PC-3 (cell line): ENCODE measurements at regions not wholly inside any gene's neighbourhood (a gene's known extent, or its start where the extent isn't known, plus 50 kb on each side); places are given as distances from the start of the nearest gene placed in this dataset.

Experiments used
- ATAC-seq: fragments of 200-7000 bp; cut with Tn5 transposase; 2 replicates; pipeline ENCODE4 v1.9.1; 2020; ENCODE audit warnings: mild to moderate bottlenecking, moderate library complexity
- BruUV-seq: library from RNA; stranded (reverse); fragments of 400-500 nt; replicated peaks from 2 replicates; lab custom pipeline; 2021; lab: Mats Ljungman, UMichigan
- CTCF ChIA-PET: fragments of 300-600 bp; sonication (Branson Sonifier 250); formaldehyde crosslinking; loops from one replicate; lab custom pipeline; 2022; ENCODE audit warnings: antibody characterized with exemption; lab: Charles Lee
- POLR2A ChIA-PET: fragments of 300-600 bp; sonication (Branson Sonifier 250); formaldehyde crosslinking; loops from one replicate; lab custom pipeline; 2022; ENCODE audit warnings: antibody characterized with exemption; ENCODE audit not compliant: unreplicated experiment; lab: Charles Lee
- DNase-seq: peaks from one replicate; pipeline ENCODE4 v3.0.0-alpha.2; 2015
- H2AFZ ChIP-seq: fragments of 300-600 bp; sonication (generic); 2 replicates; pipeline ENCODE4 v1.6.0; 2016; ENCODE audit warnings: antibody characterized with exemption, low read length
- H3F3A ChIP-seq: fragments of 300-600 bp; sonication (generic); one replicate; pipeline ENCODE4 v1.6.0; 2017; ENCODE audit warnings: antibody characterized with exemption, low read length, control low read depth, mild to moderate bottlenecking; ENCODE audit not compliant: unreplicated experiment
- H3K27ac ChIP-seq: fragments of 300-600 bp; sonication (generic); 2 replicates; pipeline ENCODE4 v1.5.1; 2016; ENCODE audit warnings: mild to moderate bottlenecking, low read length
- H3K27me3 ChIP-seq: fragments of 300-600 bp; sonication (generic); 2 replicates; pipeline ENCODE4 v1.6.1; 2016; ENCODE audit warnings: low read length, mixed read lengths
- H3K36me3 ChIP-seq: fragments of 300-600 bp; sonication (generic); 2 replicates; pipeline ENCODE4 v1.6.1; 2016; ENCODE audit warnings: low read depth, mixed run types, low read length, mixed read lengths
- H3K4me1 ChIP-seq: fragments of 300-600 bp; sonication (generic); 2 replicates; pipeline ENCODE4 v1.5.1; 2016; ENCODE audit warnings: low read length; ENCODE audit not compliant: insufficient read depth
- H3K4me2 ChIP-seq: fragments of 300-600 bp; sonication (generic); 2 replicates; pipeline ENCODE4 v1.6.0; 2016; ENCODE audit warnings: low read length
- H3K4me3 ChIP-seq: fragments of 300-600 bp; sonication (generic); 2 replicates; pipeline ENCODE4 v1.5.1; 2016; ENCODE audit warnings: mild to moderate bottlenecking, low read length, mixed read lengths
- H3K79me2 ChIP-seq: fragments of 300-600 bp; sonication (generic); 2 replicates; pipeline ENCODE4 v1.6.1; 2017; ENCODE audit warnings: low read length, mixed read lengths
- H3K9ac ChIP-seq: fragments of 300-600 bp; sonication (generic); 2 replicates; pipeline ENCODE4 v1.6.0; 2016; ENCODE audit warnings: mild to moderate bottlenecking, low read length
- H3K9me2 ChIP-seq: fragments of 300-600 bp; sonication (generic); replicated peaks from 2 replicates; pipeline ENCODE4 v1.6.1; 2016; ENCODE audit warnings: mixed run types, low read length, mixed read lengths
- H3K9me3 ChIP-seq: fragments of 300-600 bp; sonication (generic); 2 replicates; pipeline ENCODE4 v1.6.1; 2016; ENCODE audit warnings: low read length, mixed read lengths
- H4K20me1 ChIP-seq: fragments of 300-600 bp; sonication (generic); 2 replicates; pipeline ENCODE4 v1.6.1; 2016; ENCODE audit warnings: low read length, mixed read lengths
- CTCF ChIP-seq: fragments of 300-600 bp; sonication (generic); conservative IDR thresholded peaks from 2 replicates; pipeline ENCODE4 v1.5.1; 2017; ENCODE audit warnings: antibody characterized with exemption, low read depth, mild to moderate bottlenecking, low read length
- EZH2 ChIP-seq: fragments of 300-600 bp; sonication (generic); IDR thresholded peaks from one replicate; pipeline ENCODE4 v1.6.1; 2017; ENCODE audit warnings: antibody characterized with exemption, mild to moderate bottlenecking, low read length; ENCODE audit not compliant: unreplicated experiment
- EZH2phosphoT487 ChIP-seq: fragments of 300-600 bp; sonication (generic); IDR thresholded peaks from 2 replicates; pipeline ENCODE4 v1.6.1; 2018; ENCODE audit warnings: mild to moderate bottlenecking, antibody characterized with exemption, low read length, borderline replicate concordance
- intact Hi-C: fragments of 100-400 bp; cut with micrococcal nuclease; formaldehyde crosslinking; loops from 2 replicates; pipeline ENCODE4 v1.9.0; 2023

GRCh38 chr3:80492162-80492561, 724.4 kb upstream of the ROBO1 start:
- no peaks in the 10 kb centered on the region for H3K27me3 ChIP-seq
- no peak overlapping the region for H3K27ac ChIP-seq
- no peaks in the 10 kb centered on the region for H3K4me1 ChIP-seq
- TF ChIP-seq CTCF: no peak
- no peak for TF ChIP-seq EZH2
- TF ChIP-seq EZH2phosphoT487: no peak
- no peaks in the 10 kb centered on the region for H3K9me3 ChIP-seq
- intact Hi-C loops: no loop called here
- no peaks in the 10 kb centered on the region for H4K20me1 ChIP-seq
- no TSS peak for BruUV-seq
- H3K9me2 ChIP-seq: 0 out of 2 replicates have a peak, but pooled peaks cover 4% of the 10 kb centered on the region
- H2AFZ ChIP-seq: no peak overlapping the region
- H3K4me3 ChIP-seq: no peak overlapping the region
- H3K79me2 ChIP-seq: no peaks in the 10 kb centered on the region
- H3K9ac ChIP-seq: no peak overlapping the region
- ChIA-PET POLR2A (no interaction called here), CTCF (no interaction called here)
- H3F3A ChIP-seq: no peaks in the 10 kb centered on the region
- H3K4me2 ChIP-seq: no peak overlapping the region
- ATAC-seq (peak; percentile 43), DNase-seq (peak; percentile 47)
- H3K36me3 ChIP-seq: no peaks in the 10 kb centered on the region

GRCh38 chr3:80472961-80473360, 705.2 kb upstream of the ROBO1 start:
- no peaks in the 10 kb centered on the region for H3K36me3 ChIP-seq
- BruUV-seq: no TSS peak
- DNase-seq (no peak), ATAC-seq (no peak)
- POLR2A ChIA-PET: no interaction called here
- no peak overlapping the region for H3K27ac ChIP-seq
- no peaks in the 10 kb centered on the region for H4K20me1 ChIP-seq
- H3F3A ChIP-seq: no peaks in the 10 kb centered on the region
- no peaks in the 10 kb centered on the region for H3K9me2 ChIP-seq
- TF ChIP-seq CTCF (no peak), EZH2phosphoT487 (no peak), EZH2 (no peak)
- intact Hi-C loops: no loop called here
- no peaks in the 10 kb centered on the region for H3K9me3 ChIP-seq
- no peak overlapping the region for H3K4me2 ChIP-seq
- CTCF ChIA-PET: no interaction called here
- no peak overlapping the region for H3K9ac ChIP-seq
- H3K79me2 ChIP-seq: no peaks in the 10 kb centered on the region
- H3K27me3 ChIP-seq: no peaks in the 10 kb centered on the region
- no peak overlapping the region for H3K4me3 ChIP-seq
- H3K4me1 ChIP-seq: no peaks in the 10 kb centered on the region
- H2AFZ ChIP-seq: no peak overlapping the region

GRCh38 chr3:80472459-80472858, 704.7 kb upstream of the ROBO1 start:
- Histone ChIP-seq H3K9ac (no peak overlapping the region), H3K79me2 (no peaks in the 10 kb centered on the region), H3K9me3 (no peaks in the 10 kb centered on the region), H4K20me1 (no peaks in the 10 kb centered on the region), H3K27ac (no peak overlapping the region), H2AFZ (no peak overlapping the region), H3K4me3 (no peak overlapping the region), H3F3A (no peaks in the 10 kb centered on the region), H3K9me2 (no peaks in the 10 kb centered on the region), H3K4me1 (no peaks in the 10 kb centered on the region), H3K36me3 (no peaks in the 10 kb centered on the region), H3K4me2 (no peak overlapping the region), H3K27me3 (no peaks in the 10 kb centered on the region)
- DNase-seq (no peak), ATAC-seq (no peak)
- ChIA-PET POLR2A (no interaction called here), CTCF (no interaction called here)
- no TSS peak for BruUV-seq
- intact Hi-C loops: no loop called here
- no peak for TF ChIP-seq CTCF
- TF ChIP-seq EZH2phosphoT487: no peak
- TF ChIP-seq EZH2: no peak
